GM12878 (cell line): ENCODE measurements at regions not wholly inside any gene's neighbourhood (a gene's known extent, or its start where the extent isn't known, plus 50 kb on each side); places are given as distances from the start of the nearest gene placed in this dataset.

Experiments
- ATAC-seq: fragments of 200-7000 bp; cut with Tn5 transposase; 3 replicates; pipeline ENCODE4 v1.9.1; 2020; ENCODE audit warnings: mild to moderate bottlenecking, moderate library complexity
- BruUV-seq: library from RNA; stranded (reverse); fragments of 400-500 nt; replicated peaks from 2 replicates; lab custom pipeline; 2021; lab: Mats Ljungman, UMichigan
- CTCF ChIA-PET: fragments of 300-600 bp; sonication (Branson Sonifier 250); formaldehyde crosslinking; extraction: SDS; loops from one replicate; lab custom pipeline; 2021; ENCODE audit warnings: inconsistent platforms; lab: Yijun Ruan, JAX
- POLR2A ChIA-PET: fragments of 350-600 bp; formaldehyde crosslinking; extraction: SDS; loops from one replicate; lab custom pipeline; 2021; ENCODE audit warnings: inconsistent platforms; lab: Charles Lee
- RAD21 ChIA-PET: fragments of 300-600 bp; sonication (Branson Sonifier 250); formaldehyde crosslinking; loops from one replicate; lab custom pipeline; 2023; ENCODE audit warnings: antibody characterized with exemption; ENCODE audit not compliant: unreplicated experiment; lab: Charles Lee
- SMC1A ChIA-PET: fragments of 300-600 bp; sonication (Branson Sonifier 250); formaldehyde crosslinking; loops from one replicate; lab custom pipeline; 2023; ENCODE audit not compliant: unreplicated experiment, uncharacterized antibody; lab: Charles Lee
- DNase-seq: peaks from one replicate; pipeline ENCODE4 v3.0.0-alpha.2; 2011; ENCODE audit warnings: low read depth, low spot score
- FAIRE-seq: peaks from 3 replicates; lab custom pipeline; 2011; peaks lifted over from hg19 to GRCh38; lab: Jason Lieb, UNC
- H2AFZ ChIP-seq: 2 replicates; pipeline ENCODE4 v1.6.0; 2011; ENCODE audit warnings: low read depth, low read length, control low read depth; ENCODE audit not compliant: control insufficient read depth
- H3K27ac ChIP-seq: 2 replicates; pipeline ENCODE4 v1.5.1; 2011; ENCODE audit warnings: control low read depth; ENCODE audit not compliant: control insufficient read depth, insufficient read depth
- H3K27me3 ChIP-seq, 2 experiments: replicated peaks in 1 of 2; 2 replicates each; pipeline versions ENCODE4 v1.6.0 to v1.6.1; 2011; ENCODE audit warnings: low read length in 1 of 2; ENCODE audit not compliant: control insufficient read depth in 2 of 2, insufficient read depth in 2 of 2
- H3K36me3 ChIP-seq, 2 experiments: 2 replicates each; pipeline ENCODE4 v1.5.1; 2011; ENCODE audit warnings: low read length in 1 of 2; ENCODE audit not compliant: control insufficient read depth in 2 of 2, insufficient read depth in 2 of 2
- H3K4me1 ChIP-seq: 2 replicates; pipeline ENCODE4 v1.6.1; 2011; ENCODE audit warnings: mild to moderate bottlenecking, low read length, moderate library complexity, mixed read lengths; ENCODE audit not compliant: control insufficient read depth, insufficient read depth
- H3K4me2 ChIP-seq: 2 replicates; pipeline ENCODE4 v1.6.0; 2011; ENCODE audit warnings: control low read depth; ENCODE audit not compliant: control insufficient read depth, insufficient read depth
- H3K4me3 ChIP-seq: fragments of 200-600 bp; sonication (generic); 2 replicates; pipeline ENCODE4 v1.5.1; 2016
- H3K79me2 ChIP-seq: 2 replicates; pipeline ENCODE4 v1.6.0; 2011; ENCODE audit warnings: low read length; ENCODE audit not compliant: control insufficient read depth, insufficient read depth
- H3K9ac ChIP-seq: 2 replicates; pipeline ENCODE4 v1.8.0; 2011; ENCODE audit warnings: low read length, control low read depth, mixed read lengths; ENCODE audit not compliant: control insufficient read depth, insufficient read depth
- H3K9me3 ChIP-seq: replicated peaks from 3 replicates; pipeline ENCODE4 v1.5.1; 2011; ENCODE audit warnings: mild to moderate bottlenecking, low read length; ENCODE audit not compliant: control insufficient read depth, insufficient read depth
- H4K20me1 ChIP-seq: 2 replicates; pipeline ENCODE4 v1.6.0; 2011; ENCODE audit not compliant: control insufficient read depth, insufficient read depth
- BMI1 ChIP-seq: fragments of 450-650 bp; IDR thresholded peaks from 2 replicates; pipeline ENCODE4 v1.6.1; 2016; ENCODE audit warnings: mild to moderate bottlenecking, moderate library complexity, borderline replicate concordance
- EP300 ChIP-seq, 2 experiments: fragments of 150-350 bp in 1 of 2; IDR thresholded peaks; 2 replicates each; pipeline ENCODE4 v1.6.1; 2011 to 2012; ENCODE audit warnings: low read depth in 2 of 2, low read length in 2 of 2, borderline replicate concordance in 1 of 2, improper control_type of control experiment in 1 of 2, inconsistent platforms in 1 of 2; ENCODE audit not compliant: control insufficient read depth in 1 of 2
- ZZZ3 ChIP-seq: IDR thresholded peaks from 2 replicates; pipeline ENCODE4 v1.6.1; 2011; ENCODE audit warnings: low read depth; ENCODE audit not compliant: control insufficient read depth, insufficient read length
- WGBS: methylation state at CpG from one replicate; pipeline ENCODE4 v1.1.6; 2016; ENCODE audit warnings: low lambda C conversion rate; ENCODE audit not compliant: insufficient replicate concordance, insufficient coverage; ENCODE audit errors: missing lambda C conversion rate; 5-methylcytosine and 5-hydroxymethylcytosine counted together
- in situ Hi-C: fragments of 300-500 bp; cut with MboI; formaldehyde crosslinking; loops from 9 replicates; pipeline ENCODE4 v1.14.3; 2018; ENCODE audit warnings: mixed read lengths
- intact Hi-C: fragments of 100-400 bp; cut with micrococcal nuclease; formaldehyde crosslinking; loops from one replicate; pipeline ENCODE4 v1.14.2; 2022; ENCODE audit not compliant: unreplicated experiment
- TF ChIP-seq, protein P1 (sequence below): fragments of 450-650 bp; IDR thresholded peaks from 2 replicates; pipeline ENCODE4 v1.6.1; 2017; ENCODE audit warnings: mild to moderate bottlenecking, moderate library complexity

DNA sequence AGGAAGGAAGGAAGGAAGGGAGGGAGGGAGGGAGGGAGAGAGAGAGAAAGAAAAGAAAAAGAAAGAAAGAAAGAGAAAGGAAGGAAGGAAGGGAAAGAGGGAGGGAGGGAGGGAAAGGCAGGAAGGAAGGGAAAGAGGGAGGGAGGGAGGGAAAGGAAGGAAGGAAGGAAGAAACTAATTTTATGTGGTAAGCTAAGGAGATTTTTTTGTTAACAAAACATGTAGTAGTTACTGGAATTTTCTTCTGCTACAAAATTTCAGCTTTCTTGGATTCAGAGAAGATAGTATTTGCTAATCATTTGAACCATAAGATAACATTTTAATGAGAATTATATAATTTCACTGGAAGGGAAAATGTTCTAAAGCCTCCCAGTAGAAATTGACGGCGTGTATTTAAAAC, 437.8 kb upstream of the DCN start:
- ChIA-PET POLR2A (no interaction called here), SMC1A (interaction anchor here (0.8 to 2.0 kb wide), 2 partner anchors 11 to 179 kb away, joined by 3 to 7 read pairs; no protein-coding TSS in a partner anchor), CTCF (interaction anchor here (1.7 kb wide), 1 partner anchor 238 kb away, joined by 3 read pairs; no protein-coding TSS in a partner anchor), RAD21 (interaction anchor here (1.1 to 1.8 kb wide), 4 partner anchors 19 to 410 kb away, joined by 4 to 5 read pairs (median 4); no protein-coding TSS in a partner anchor)
- no peak for TF ChIP-seq EP300 (IDR thresholded peaks at IDR 0.05; ENCODE audit: borderline replicate concordance in 1 of 2, control insufficient read depth in 1 of 2, low read depth in 2 of 2, low read length in 2 of 2)
- TF ChIP-seq, protein P1, sequence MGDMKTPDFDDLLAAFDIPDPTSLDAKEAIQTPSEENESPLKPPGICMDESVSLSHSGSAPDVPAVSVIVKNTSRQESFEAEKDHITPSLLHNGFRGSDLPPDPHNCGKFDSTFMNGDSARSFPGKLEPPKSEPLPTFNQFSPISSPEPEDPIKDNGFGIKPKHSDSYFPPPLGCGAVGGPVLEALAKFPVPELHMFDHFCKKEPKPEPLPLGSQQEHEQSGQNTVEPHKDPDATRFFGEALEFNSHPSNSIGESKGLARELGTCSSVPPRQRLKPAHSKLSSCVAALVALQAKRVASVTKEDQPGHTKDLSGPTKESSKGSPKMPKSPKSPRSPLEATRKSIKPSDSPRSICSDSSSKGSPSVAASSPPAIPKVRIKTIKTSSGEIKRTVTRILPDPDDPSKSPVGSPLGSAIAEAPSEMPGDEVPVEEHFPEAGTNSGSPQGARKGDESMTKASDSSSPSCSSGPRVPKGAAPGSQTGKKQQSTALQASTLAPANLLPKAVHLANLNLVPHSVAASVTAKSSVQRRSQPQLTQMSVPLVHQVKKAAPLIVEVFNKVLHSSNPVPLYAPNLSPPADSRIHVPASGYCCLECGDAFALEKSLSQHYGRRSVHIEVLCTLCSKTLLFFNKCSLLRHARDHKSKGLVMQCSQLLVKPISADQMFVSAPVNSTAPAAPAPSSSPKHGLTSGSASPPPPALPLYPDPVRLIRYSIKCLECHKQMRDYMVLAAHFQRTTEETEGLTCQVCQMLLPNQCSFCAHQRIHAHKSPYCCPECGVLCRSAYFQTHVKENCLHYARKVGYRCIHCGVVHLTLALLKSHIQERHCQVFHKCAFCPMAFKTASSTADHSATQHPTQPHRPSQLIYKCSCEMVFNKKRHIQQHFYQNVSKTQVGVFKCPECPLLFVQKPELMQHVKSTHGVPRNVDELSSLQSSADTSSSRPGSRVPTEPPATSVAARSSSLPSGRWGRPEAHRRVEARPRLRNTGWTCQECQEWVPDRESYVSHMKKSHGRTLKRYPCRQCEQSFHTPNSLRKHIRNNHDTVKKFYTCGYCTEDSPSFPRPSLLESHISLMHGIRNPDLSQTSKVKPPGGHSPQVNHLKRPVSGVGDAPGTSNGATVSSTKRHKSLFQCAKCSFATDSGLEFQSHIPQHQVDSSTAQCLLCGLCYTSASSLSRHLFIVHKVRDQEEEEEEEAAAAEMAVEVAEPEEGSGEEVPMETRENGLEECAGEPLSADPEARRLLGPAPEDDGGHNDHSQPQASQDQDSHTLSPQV = no peak
- TF ChIP-seq ZZZ3 = no peak
- no peak for TF ChIP-seq BMI1
- no TSS peak for BruUV-seq
- Histone ChIP-seq H4K20me1 (no peaks in the 10 kb centered on the region), H3K27ac (no peak overlapping the region), H3K9ac (no peak overlapping the region), H3K79me2 (no peaks in the 10 kb centered on the region), H3K4me2 (no peak overlapping the region), H3K4me1 (no peaks in the 10 kb centered on the region), H3K27me3 (no peaks in the 10 kb centered on the region), H3K4me3 (no peak overlapping the region), H3K9me3 (no peaks in the 10 kb centered on the region), H2AFZ (no peak overlapping the region), H3K36me3 (no peaks in the 10 kb centered on the region)
- WGBS = 59% methylated on average over 2 of the region's 2 CpGs
- intact Hi-C loops (no loop called here), in situ Hi-C loops (no loop called here)
- no peak for DNase-seq
- no peak for ATAC-seq
- FAIRE-seq = no peak
